HG03135 (cell line): ENCODE measurements at regions not wholly inside any gene's neighbourhood (a gene's known extent, or its start where the extent isn't known, plus 50 kb on each side); places are given as distances from the start of the nearest gene placed in this dataset.

ENCODE experiments used
- ATAC-seq: cut with Tn5 transposase; IDR thresholded peaks from one replicate; pipeline ENCODE4 v1.9.1; 2021; ENCODE audit warnings: mild to moderate bottlenecking, moderate library complexity; ENCODE audit not compliant: unreplicated experiment

GRCh38 chr2:16336491-16336890 lies 329.1 kb downstream of the CYRIA start:
- no peak for ATAC-seq

- ATAC-seq: no peak
Observed at GRCh38 chr2:16335947-16336346, 329.7 kb downstream of the CYRIA start.

- no peak for ATAC-seq
Observed at GRCh38 chr2:16335604-16335930, 330.1 kb downstream of the CYRIA start.

GRCh38 chr2:16334886-16335603 lies 330.6 kb downstream of the CYRIA start:
- ATAC-seq: no peak

DNA sequence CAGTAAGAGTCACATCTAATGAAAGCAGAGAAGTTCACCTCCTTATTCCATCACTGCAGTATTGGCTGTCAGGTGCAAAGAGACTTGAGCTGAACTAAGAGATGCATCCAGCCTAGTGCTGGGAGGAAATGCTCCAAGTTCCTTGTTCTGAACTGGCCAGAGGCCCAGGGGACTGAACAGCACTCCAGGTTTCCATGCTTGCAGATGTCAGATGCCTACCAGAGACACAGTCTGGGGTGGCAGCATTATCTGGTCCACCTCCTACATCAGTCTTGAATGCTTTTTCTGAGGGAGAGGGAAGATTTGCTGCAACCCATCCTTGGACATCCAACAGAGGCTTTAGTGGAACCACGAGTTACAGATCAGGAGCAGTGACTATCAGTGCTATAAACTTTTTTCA lies 331.3 kb downstream of the CYRIA start:
- ATAC-seq: no peak

DNA sequence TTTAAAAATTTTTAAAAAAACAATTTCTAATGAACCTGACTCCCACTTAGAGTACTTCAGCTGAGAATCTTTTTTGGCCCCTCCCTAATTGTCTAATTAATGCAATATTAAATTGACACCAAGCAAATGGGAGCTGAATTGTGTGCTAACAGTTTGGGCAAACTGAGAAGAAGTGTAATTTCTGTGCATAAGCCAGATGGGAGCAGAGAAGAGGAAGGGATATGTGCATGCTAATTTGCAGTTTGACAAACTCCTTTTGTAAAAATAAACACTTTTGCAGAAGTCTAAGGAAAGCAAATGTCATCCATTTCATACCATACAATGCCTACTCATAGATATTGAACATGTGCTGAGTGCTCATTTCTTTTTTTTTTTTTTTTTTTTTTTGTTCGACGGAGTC lies 332.0 kb downstream of the CYRIA start:
- ATAC-seq: no peak

GRCh38 chr2:16332681-16333557 lies 332.7 kb downstream of the CYRIA start:
- no peak for ATAC-seq

DNA sequence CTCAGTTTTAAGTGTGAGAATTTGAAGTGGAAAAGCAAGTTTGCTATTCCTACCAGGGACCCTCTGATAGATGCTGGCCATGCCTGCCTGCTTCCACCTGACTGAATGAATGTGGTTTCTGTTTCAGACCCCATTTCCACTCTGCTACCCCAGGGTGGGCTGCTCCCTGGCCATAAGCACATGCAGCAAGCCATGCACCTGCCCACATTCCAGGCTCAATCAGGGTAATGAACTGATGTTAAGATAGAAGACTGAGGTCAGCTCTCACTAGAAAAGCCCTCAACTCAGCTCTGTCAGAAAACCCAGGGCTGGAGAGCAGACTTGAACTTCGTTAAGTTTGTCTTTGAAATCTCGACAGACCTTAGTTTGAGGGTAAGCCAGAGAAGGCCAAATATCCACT lies 333.9 kb downstream of the CYRIA start:
- no peak for ATAC-seq

DNA sequence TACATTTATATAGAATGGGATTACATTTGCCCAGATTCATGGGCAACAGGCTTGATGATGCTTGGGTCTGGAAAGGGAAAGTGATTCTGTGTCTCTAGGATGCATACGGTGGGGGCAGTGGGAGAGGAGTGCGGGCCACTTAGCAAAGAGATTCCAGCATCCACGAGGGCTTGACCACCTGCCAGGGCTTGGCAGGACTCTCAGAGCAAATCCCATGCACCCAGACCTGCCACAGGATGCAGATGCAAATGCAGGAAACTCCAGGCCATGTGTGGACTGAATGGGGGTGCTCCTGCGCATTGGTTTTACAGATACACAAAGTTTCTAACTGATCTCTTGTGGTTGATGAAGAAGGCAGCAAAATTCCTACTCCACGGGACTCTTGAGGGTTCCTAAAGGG lies 334.7 kb downstream of the CYRIA start:
- ATAC-seq: no peak

DNA sequence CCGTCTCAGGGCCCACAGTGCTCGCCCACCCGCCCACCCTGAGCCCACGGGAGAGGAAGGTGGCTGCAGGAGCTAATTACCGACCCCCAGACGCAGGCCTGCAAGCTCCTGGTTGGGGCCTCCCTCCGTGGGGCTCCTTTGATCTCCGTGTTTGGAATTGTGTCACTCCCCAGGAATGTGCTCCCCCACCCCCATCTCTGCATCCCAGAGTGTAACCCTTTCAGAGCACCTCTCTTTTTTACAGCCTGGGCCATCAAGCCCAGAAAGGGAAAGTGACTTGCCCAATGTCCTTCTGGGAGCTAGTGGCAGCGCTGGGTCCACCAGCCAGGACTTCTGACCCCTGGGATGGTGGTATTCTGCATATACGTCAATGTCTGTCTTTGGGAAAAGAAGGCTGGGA lies 335.1 kb downstream of the CYRIA start:
- no peak for ATAC-seq

DNA sequence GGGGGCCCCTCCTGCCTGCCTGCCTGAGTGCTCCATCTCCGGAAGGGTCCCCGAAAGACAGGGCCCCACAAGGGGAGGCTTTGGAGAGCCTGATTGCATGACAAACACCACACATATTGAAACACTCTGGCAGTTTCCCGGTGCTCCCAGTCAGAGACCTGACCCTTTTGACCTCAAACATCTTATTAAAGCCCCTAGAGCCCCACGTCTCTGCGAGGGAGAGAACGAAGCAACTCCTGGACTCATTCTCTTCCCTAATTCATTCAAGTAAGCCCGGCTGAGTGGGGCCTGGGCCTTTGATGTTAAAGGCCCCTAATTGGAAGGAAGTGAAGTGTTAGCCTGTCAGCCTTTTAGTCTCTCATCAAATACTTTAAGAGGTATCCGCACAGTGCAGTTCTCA lies 335.6 kb downstream of the CYRIA start:
- no peak for ATAC-seq

GRCh38 chr2:16329421-16329820 lies 336.2 kb downstream of the CYRIA start:
- no peak for ATAC-seq

- no peak for ATAC-seq
Observed at GRCh38 chr2:16328521-16329190, 337.0 kb downstream of the CYRIA start.

- ATAC-seq: no peak
Observed at GRCh38 chr2:16327326-16327725, 338.3 kb downstream of the CYRIA start.

- no peak for ATAC-seq
Observed at GRCh38 chr2:16326711-16327300, 338.8 kb downstream of the CYRIA start.

- ATAC-seq: no peak
Observed at GRCh38 chr2:16325976-16326510, 339.6 kb downstream of the CYRIA start.

DNA sequence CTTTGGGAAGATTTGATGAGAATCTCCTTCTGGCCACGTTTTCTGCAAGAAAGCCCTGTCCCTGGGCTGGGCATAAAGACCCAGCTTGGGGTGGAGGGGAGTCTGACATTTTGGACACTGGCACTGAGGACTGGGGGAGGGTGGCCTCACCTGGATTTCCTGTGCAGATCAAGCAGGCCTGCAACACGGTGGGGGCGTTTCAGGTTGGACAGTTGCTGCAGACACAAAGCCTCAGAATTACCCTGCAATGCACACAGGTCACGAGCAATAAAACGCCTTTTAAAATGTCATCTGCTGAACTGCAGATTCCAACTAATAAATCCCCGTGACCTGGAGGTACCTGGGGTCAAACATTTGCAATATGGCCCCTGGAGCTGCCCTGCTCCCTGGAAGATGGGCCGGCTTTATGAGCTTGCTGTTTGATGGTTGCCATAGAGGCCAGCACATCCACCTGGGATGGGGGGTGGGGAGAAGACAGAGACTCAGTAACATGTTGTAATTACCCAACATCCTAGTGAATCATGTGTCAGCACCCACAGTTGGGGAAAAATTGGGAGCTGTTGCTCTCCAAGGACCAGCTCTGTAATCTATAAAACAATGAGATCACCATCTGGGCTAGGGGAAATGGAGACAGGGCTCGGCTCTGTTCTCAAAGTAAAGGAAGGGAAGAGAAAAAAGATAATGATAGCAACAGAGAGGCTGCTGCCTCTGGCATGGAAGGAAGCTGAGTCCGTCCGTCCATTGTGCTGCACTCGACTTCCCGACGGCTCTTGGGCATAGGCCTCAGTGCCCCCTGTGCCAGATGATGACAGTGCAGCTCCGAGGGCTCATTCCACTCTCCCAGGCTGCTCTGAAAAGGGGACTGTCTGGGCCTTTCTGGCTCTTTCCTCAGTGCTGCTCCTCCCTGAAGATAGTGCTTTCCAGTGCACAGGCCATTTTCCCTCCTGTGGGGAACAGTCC lies 340.3 kb downstream of the CYRIA start:
- no peak for ATAC-seq

DNA sequence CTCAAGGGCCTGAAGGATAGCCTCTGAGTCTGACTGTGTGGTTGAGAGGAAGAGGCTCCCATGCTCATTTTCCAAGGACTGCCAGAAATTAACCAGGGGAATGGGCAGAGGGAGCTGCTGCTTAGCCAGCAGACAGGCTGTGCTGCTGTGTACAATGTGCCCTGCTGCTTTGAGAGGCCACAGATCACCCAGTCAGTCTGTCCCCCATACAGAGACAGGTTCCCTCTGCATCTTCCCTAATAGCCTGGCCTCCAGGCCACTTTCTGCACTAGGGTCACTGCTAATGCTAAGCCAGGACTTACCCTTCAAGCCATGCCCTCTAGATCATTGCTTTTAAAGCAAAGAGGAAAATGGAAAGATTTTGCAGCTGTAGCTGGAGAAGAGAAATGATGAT lies 341.1 kb downstream of the CYRIA start:
- ATAC-seq: no peak

- ATAC-seq: no peak
Observed at GRCh38 chr2:16323551-16324543, 341.8 kb downstream of the CYRIA start.
